IMR-90 (cell line): ENCODE measurements at regions not wholly inside any gene's neighbourhood (a gene's known extent, or its start where the extent isn't known, plus 50 kb on each side); places are given as distances from the start of the nearest gene placed in this dataset.
A peak's percentile ranks its signal among the peaks of the same experiment; 100 is the strongest.

Experiments used
- ATAC-seq: fragments of 200-7000 bp; cut with Tn5 transposase; 2 replicates; pipeline ENCODE4 v1.9.1; 2020; ENCODE audit warnings: low read depth, mild to moderate bottlenecking, moderate library complexity
- BruUV-seq: library from RNA; stranded (reverse); fragments of 400-500 nt; replicated peaks from 2 replicates; lab custom pipeline; 2021; lab: Mats Ljungman, UMichigan
- CTCF ChIA-PET: fragments of 300-600 bp; formaldehyde crosslinking; extraction: SDS; loops from one replicate; lab custom pipeline; 2021; ENCODE audit warnings: antibody characterized with exemption; lab: Yijun Ruan, JAX
- POLR2A ChIA-PET: fragments of 300-600 bp; sonication (Branson Sonifier 250); formaldehyde crosslinking; loops from one replicate; lab custom pipeline; 2022; ENCODE audit warnings: antibody characterized with exemption; ENCODE audit not compliant: unreplicated experiment; lab: Charles Lee
- DNase-seq: peaks from one replicate; pipeline ENCODE4 v3.0.0; 2013
- H2AFZ ChIP-seq: replicated peaks from 2 replicates; pipeline ENCODE3; 2013; ENCODE audit warnings: low read length, mild to moderate bottlenecking; ENCODE audit not compliant: poor library complexity
- H2AK5ac ChIP-seq: 2 replicates; pipeline ENCODE4 v1.6.1; 2013; ENCODE audit warnings: low read depth, low read length, inconsistent platforms
- H2AK9ac ChIP-seq: replicated peaks from 2 replicates; pipeline ENCODE3; 2013; ENCODE audit warnings: mild to moderate bottlenecking, low read depth, low read length, moderate library complexity; ENCODE audit not compliant: poor library complexity
- H2BK120ac ChIP-seq: 2 replicates; pipeline ENCODE4 v1.6.1; 2013; ENCODE audit warnings: low read depth, low read length, inconsistent platforms
- H2BK15ac ChIP-seq: 3 replicates; pipeline ENCODE4 v1.6.1; 2013; ENCODE audit warnings: low read depth, low read length, inconsistent platforms
- H2BK20ac ChIP-seq: 2 replicates; pipeline ENCODE4 v1.6.1; 2013; ENCODE audit warnings: low read depth, mild to moderate bottlenecking, inconsistent platforms, low read length, moderate library complexity
- H2BK5ac ChIP-seq: 2 replicates; pipeline ENCODE4 v1.6.1; 2013; ENCODE audit warnings: mild to moderate bottlenecking, low read depth, low read length, inconsistent platforms; ENCODE audit not compliant: poor library complexity, severe bottlenecking
- H3K14ac ChIP-seq: replicated peaks from 2 replicates; pipeline ENCODE4 v1.6.1; 2013; ENCODE audit warnings: low read depth, low read length, inconsistent platforms
- H3K18ac ChIP-seq: 2 replicates; pipeline ENCODE4 v1.6.1; 2013; ENCODE audit warnings: low read depth, low read length, control low read depth
- H3K23ac ChIP-seq: 2 replicates; pipeline ENCODE4 v1.6.1; 2013; ENCODE audit warnings: low read depth, low read length, inconsistent platforms
- H3K27ac ChIP-seq: 2 replicates; pipeline ENCODE4 v1.5.1; 2013; ENCODE audit warnings: mild to moderate bottlenecking, control low read depth, low read length; ENCODE audit not compliant: insufficient read depth
- H3K27me3 ChIP-seq: 2 replicates; pipeline ENCODE4 v1.6.1; 2013; ENCODE audit warnings: low read length; ENCODE audit not compliant: control insufficient read depth, insufficient read depth
- H3K36me3 ChIP-seq: 2 replicates; pipeline ENCODE4 v1.6.1; 2013; ENCODE audit warnings: low read length, mixed read lengths; ENCODE audit not compliant: control insufficient read depth, insufficient read depth
- H3K4ac ChIP-seq: 2 replicates; pipeline ENCODE4 v1.6.1; 2013; ENCODE audit warnings: low read depth, low read length, inconsistent platforms
- H3K4me1 ChIP-seq: 2 replicates; pipeline ENCODE4 v1.6.1; 2013; ENCODE audit warnings: low read length, mixed read lengths; ENCODE audit not compliant: control insufficient read depth, insufficient read depth
- H3K4me2 ChIP-seq: 2 replicates; pipeline ENCODE4 v1.6.1; 2013; ENCODE audit warnings: low read depth, mild to moderate bottlenecking, control low read depth, low read length, moderate library complexity
- H3K4me3 ChIP-seq: 2 replicates; pipeline ENCODE4 v1.5.1; 2013; ENCODE audit warnings: low read depth, mild to moderate bottlenecking, control low read depth, low read length, moderate library complexity; ENCODE audit not compliant: insufficient read depth
- H3K56ac ChIP-seq: 2 replicates; pipeline ENCODE4 v1.6.1; 2013; ENCODE audit warnings: low read length, inconsistent platforms; ENCODE audit not compliant: insufficient read depth; ENCODE audit errors: extremely low read depth
- H3K79me1 ChIP-seq, 2 experiments: 2 replicates each; pipeline ENCODE4 v1.6.1; 2013; ENCODE audit warnings: low read length in 2 of 2, inconsistent platforms in 1 of 2, low read depth in 1 of 2
- H3K9ac ChIP-seq: 2 replicates; pipeline ENCODE4 v1.6.1; 2013; ENCODE audit warnings: low read depth, low read length, control low read depth
- H3K9me1 ChIP-seq: 2 replicates; pipeline ENCODE4 v1.6.1; 2013; ENCODE audit warnings: low read length, inconsistent platforms; ENCODE audit not compliant: insufficient read depth
- H3K9me3 ChIP-seq: 2 replicates; pipeline ENCODE4 v1.6.1; 2013; ENCODE audit warnings: low read length; ENCODE audit not compliant: control insufficient read depth, insufficient read depth
- H4K20me1 ChIP-seq: 2 replicates; pipeline ENCODE4 v1.6.1; 2013; ENCODE audit warnings: low read length, inconsistent platforms; ENCODE audit not compliant: insufficient read depth
- H4K5ac ChIP-seq: 2 replicates; pipeline ENCODE4 v1.6.1; 2013; ENCODE audit warnings: mild to moderate bottlenecking, low read depth, low read length, control low read depth
- H4K8ac ChIP-seq, 2 experiments: 2 replicates each; pipeline ENCODE4 v1.6.1; 2013; ENCODE audit warnings: low read depth in 2 of 2, low read length in 2 of 2, control low read depth in 1 of 2, inconsistent platforms in 1 of 2
- H4K91ac ChIP-seq: 2 replicates; pipeline ENCODE4 v1.6.1; 2013; ENCODE audit warnings: low read depth, low read length, inconsistent platforms; ENCODE audit not compliant: insufficient read depth
- CEBPB ChIP-seq: IDR thresholded peaks from 2 replicates; pipeline ENCODE4 v1.6.1; 2012; ENCODE audit warnings: low read depth, low read length, improper control_type of control experiment
- MXI1 ChIP-seq: IDR thresholded peaks from 2 replicates; pipeline ENCODE4 v1.6.1; 2012; ENCODE audit warnings: low read depth, mild to moderate bottlenecking, low read length, moderate library complexity, borderline replicate concordance
- NFE2L2 ChIP-seq: fragments of 150-350 bp; IDR thresholded peaks from 2 replicates; pipeline ENCODE4 v1.6.1; 2016; ENCODE audit warnings: low read depth, mild to moderate bottlenecking, low read length
- WGBS, 2 experiments: methylation state at CpG; one replicate each; pipeline versions ENCODE4 v1.1.5 to v1.1.7; 2013; ENCODE audit warnings: missing lambda C conversion rate in 2 of 2; ENCODE audit not compliant: insufficient read length in 1 of 2; ENCODE audit errors: extremely low coverage in 2 of 2; 5-methylcytosine and 5-hydroxymethylcytosine counted together
- dilution Hi-C: fragments of 300-500 bp; cut with HindIII; formaldehyde crosslinking; loops from one replicate; pipeline ENCODE4 v1.14.3; 2018; ENCODE audit warnings: low sequenced_read_pairs; ENCODE audit not compliant: unreplicated experiment
- in situ Hi-C: fragments of 300-500 bp; cut with MboI; formaldehyde crosslinking; loops from 3 replicates; pipeline ENCODE4 v1.14.3; 2019; ENCODE audit warnings: low sequenced_read_pairs, inconsistent platforms, mixed read lengths
- intact Hi-C: fragments of 100-400 bp; cut with micrococcal nuclease; formaldehyde crosslinking; loops from 2 replicates; pipeline ENCODE4 v1.10.0; 2022

DNA sequence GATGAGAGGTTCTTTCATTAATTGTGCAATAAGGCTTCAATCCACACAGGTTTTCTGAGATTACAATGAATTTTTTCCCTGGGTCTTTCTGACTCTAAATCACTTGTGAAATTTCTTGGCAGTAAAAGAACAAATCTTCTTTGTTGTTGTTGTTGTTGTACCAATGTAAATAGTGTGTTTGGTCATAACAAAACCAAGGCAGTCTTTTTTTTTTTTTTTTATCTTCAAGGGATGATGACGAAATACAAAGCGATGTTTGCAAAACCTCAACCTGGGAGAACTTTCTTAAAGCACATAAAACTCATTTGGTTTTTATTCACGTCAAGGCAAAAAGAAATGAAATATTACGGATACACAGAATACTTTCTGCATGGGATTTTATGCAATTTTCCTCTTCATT is 462.0 kb downstream of the LIG4 start:
- H3K4me1 ChIP-seq, result peaks cover 2% of the 10 kb centered on the region; the same call in 1 of the 2 replicates
- in situ Hi-C loops, result no loop called here

More for the DNA sequence above, 462.0 kb downstream of the LIG4 start:
- H4K91ac ChIP-seq, result no peak overlapping the region
- no peak overlapping the region for H4K5ac ChIP-seq
- intact Hi-C loops (no loop called here), dilution Hi-C loops (no loop called here)
- BruUV-seq, result no TSS peak
- H3K23ac ChIP-seq, result no peak overlapping the region
- no peaks in the 10 kb centered on the region; the same call in 1 of the 2 replicates for H4K20me1 ChIP-seq
- H3K56ac ChIP-seq, result no peak overlapping the region
- H2BK15ac ChIP-seq, result no peak overlapping the region
- H3K27me3 ChIP-seq, result no peaks in the 10 kb centered on the region
- CTCF ChIA-PET, result no interaction called here
- 100% methylated on average over 2 of the region's 4 CpGs; no CpG with 5 or more reads in 1 of the 2 experiments for WGBS, 2 experiments
- no peak overlapping the region for H2AK5ac ChIP-seq
- H3K4me3 ChIP-seq, result no peak overlapping the region
- no peak for TF ChIP-seq NFE2L2
- TF ChIP-seq MXI1, result no peak
- TF ChIP-seq CEBPB, result 0 out of 2 replicates have a peak, but pooled peaks have one; percentile 23
- POLR2A ChIA-PET, result no interaction called here
- no peak overlapping the region for H3K4me2 ChIP-seq
- no peak overlapping the region for H3K27ac ChIP-seq
- H3K9ac ChIP-seq, result no peak overlapping the region
- no peak overlapping the region for H2BK20ac ChIP-seq
- no peak overlapping the region for H3K4ac ChIP-seq
- no peak overlapping the region for H3K14ac ChIP-seq
- H2AFZ ChIP-seq, result no peak overlapping the region
- no peak overlapping the region for H2AK9ac ChIP-seq
- no peaks in the 10 kb centered on the region for H3K9me3 ChIP-seq
- H2BK120ac ChIP-seq, result no peak overlapping the region
- peaks cover 2% of the 10 kb centered on the region; the same call in 1 of the 2 replicates for H3K9me1 ChIP-seq
- no peaks in the 10 kb centered on the region for H3K36me3 ChIP-seq
- H3K18ac ChIP-seq, result no peak overlapping the region
- no peak overlapping the region for H4K8ac ChIP-seq
- H3K79me1 ChIP-seq, result peaks cover 15 to 36% of the 10 kb centered on the region in 2 experiments
- ATAC-seq, result no peak
- no peak for DNase-seq
- H2BK5ac ChIP-seq, result no peak overlapping the region
